Suppressor macrophage (primary cell): ENCODE measurements at regions not wholly inside any gene's neighbourhood (a gene's known extent, or its start where the extent isn't known, plus 50 kb on each side); places are given as distances from the start of the nearest gene placed in this dataset.
"Not testable (repeated sequence)": the region's sequence is repeated elsewhere in the genome, so short reads cannot be mapped to it uniquely, and the experiment has no call there.

Source experiments
- DNase-seq, 4 experiments: peaks; one replicate each; pipeline ENCODE4 v3.0.0-alpha.2; 2020 to 2022

DNA sequence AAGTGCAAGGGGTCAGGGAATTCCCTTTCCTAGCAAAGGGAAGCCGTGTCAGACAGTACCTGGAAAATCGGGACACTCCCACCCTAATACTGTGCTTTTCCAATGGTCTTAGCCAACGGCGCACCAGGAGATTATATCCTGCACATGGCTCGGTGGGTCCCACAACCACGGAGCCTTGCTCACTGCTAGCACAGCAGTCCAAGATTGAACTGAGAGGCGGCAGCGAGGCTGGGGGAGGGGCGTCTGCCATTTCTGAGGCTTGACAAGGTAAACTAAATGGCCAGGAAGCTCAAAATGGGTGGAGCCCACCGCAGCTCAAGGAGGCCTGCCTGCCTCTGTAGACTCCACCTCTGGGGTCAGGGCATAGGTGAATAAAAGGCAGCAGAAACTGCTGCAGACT, 76.5 kb upstream of the LINC00632 start:
- not testable (repeated sequence) for DNase-seq

DNA sequence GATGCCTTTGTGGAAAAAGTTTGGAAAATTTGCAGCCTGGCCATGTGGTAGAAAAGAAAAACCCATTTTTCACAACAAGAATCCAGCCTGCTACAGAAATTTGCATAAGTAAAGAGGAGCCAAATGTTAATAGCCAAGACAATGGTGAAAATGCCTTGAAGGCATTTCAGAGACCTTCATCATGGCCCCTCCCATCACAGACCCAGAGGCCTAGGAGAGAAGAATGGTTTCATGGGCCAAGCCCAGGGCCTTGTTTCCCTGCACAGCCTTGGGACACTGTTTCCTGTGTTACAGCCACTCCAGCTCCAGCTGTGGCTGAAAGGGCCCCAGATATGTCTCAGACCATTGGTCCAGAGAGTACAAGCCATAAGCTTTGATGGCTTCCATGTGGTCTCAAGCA, 101.4 kb upstream of the LINC00632 start:
- no peak for DNase-seq

GRCh38 chrX:140602140-140602539, 97.3 kb upstream of the SOX3 start:
- no peak for DNase-seq

DNA sequence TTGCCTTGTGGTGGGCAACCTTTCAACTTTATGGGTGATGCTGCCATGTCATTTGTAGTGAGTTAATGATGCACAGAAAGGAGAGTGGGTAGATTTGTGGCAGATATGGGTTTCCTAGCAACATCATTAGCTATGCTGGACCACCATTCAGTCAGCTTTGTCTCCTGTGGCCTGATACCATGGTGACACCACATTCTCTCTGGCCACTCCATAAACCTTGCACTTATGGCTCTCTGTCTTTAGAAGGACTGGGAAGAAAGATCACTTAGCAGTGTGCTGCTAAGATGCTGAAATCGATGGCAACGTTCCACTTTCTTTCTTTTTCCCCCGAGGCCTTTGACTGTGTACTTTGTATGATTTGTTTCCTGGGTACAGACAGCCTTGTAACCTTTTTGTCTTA, 95.0 kb upstream of the SOX3 start:
- DNase-seq, result no peak

DNA sequence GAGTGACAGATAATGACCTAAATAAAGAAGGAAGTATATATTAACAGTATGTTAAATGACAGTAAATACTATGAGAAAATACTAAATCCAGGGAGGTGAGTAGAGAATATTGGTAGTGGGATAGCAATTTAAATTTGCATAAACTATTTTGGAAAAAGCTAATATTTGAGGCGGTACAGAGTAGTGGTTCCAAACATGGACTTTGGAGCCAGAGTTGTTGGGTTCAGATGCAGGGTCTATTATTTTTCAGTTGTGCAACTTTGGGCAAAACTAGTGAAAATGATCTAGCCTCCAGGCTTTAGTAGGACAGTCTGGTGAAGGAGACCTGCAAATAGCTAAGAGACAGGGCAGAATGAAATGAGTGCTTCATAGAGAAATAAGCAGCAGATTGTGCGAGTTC, 84.8 kb upstream of the SOX3 start:
- DNase-seq, result no peak

GRCh38 chrX:140586951-140587350, 82.1 kb upstream of the SOX3 start:
- DNase-seq, result no peak

DNA sequence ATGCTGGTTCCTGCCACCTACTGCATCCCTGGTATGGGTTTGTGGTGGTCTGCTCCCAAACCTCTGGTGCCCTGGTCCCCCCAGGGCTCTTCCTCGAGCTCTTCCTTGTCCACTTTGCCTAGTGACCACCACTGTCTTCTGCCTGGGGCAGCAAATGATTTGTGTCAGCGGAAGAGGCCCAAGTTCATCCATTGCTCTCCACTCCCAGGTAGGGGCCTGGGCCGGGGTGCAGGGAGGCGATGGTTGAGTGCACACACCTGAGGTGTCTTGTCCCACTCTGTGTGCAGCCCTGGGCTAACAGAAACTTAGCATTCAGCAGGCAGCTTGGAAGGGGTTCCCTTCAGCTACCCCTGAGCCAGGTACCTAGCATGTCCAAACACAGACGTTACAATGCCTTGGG, 75.6 kb upstream of the SOX3 start:
- no peak for DNase-seq

DNA sequence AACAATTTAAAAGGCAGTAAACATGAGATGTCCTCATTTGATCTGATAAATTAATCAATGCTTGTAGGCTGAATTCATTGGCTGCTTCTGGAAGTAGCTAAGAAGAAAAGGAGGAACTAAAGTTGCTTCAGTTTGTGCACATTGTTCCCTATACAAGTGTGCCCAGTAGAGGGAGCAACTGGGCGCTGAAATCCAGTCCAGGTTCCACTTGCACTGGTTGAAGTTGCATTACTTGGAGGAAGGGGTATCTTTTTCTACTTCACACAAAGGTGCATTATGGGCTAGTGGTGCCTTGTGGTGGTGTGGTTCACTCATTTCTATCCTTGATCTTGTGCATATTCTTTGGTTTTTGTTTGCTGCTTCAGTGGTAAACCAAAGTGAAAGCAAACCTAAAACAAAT, 67.9 kb upstream of the SOX3 start:
- peak; percentile 24 to 56 (median 51) for DNase-seq

DNA sequence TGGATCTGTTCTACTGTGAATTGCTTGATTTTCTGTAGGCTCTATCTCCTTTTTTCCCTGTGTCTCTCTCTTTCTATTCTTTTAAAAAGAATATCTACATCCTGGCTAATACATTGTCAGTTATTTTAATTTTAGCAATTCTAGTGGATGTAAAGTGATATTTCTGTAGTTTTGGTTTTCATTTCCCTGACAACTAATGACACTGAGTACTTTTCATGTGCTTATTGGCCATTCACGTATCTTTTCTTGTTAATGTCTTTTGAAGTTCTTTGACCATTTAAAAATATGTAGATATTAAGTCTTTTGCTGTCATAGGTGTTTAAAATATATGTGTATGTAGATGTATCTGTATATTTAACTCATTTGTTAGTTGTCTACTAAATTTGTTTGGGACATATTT, 59.0 kb upstream of the SOX3 start:
- no peak for DNase-seq
